Osteocyte (in vitro differentiated cells): ENCODE measurements at regions not wholly inside any gene's neighbourhood (a gene's known extent, or its start where the extent isn't known, plus 50 kb on each side); places are given as distances from the start of the nearest gene placed in this dataset.

Experiments used
- DNase-seq: peaks from one replicate; pipeline ENCODE4 v3.0.0; 2021; ENCODE audit warnings: mixed read lengths; ENCODE audit not compliant: unreplicated experiment; ENCODE audit errors: extremely low spot score
- H3K27ac Mint-ChIP-seq: one replicate; pipeline ENCODE4 v1.8.0; 2021; ENCODE audit warnings: mild to moderate bottlenecking, mixed read lengths; ENCODE audit not compliant: unreplicated experiment
- H3K27me3 Mint-ChIP-seq: one replicate; pipeline ENCODE4 v1.8.0; 2021; ENCODE audit warnings: mixed read lengths; ENCODE audit not compliant: unreplicated experiment
- H3K36me3 Mint-ChIP-seq: one replicate; pipeline ENCODE4 v1.8.0; 2021; ENCODE audit warnings: mixed read lengths; ENCODE audit not compliant: unreplicated experiment
- H3K4me1 Mint-ChIP-seq: one replicate; pipeline ENCODE4 v1.8.0; 2021; ENCODE audit warnings: mixed read lengths; ENCODE audit not compliant: unreplicated experiment
- H3K4me3 Mint-ChIP-seq: one replicate; pipeline ENCODE4 v1.8.0; 2021; ENCODE audit warnings: mild to moderate bottlenecking, moderate library complexity, mixed read lengths; ENCODE audit not compliant: unreplicated experiment
- H3K9me3 Mint-ChIP-seq: one replicate; pipeline ENCODE4 v1.8.0; 2021; ENCODE audit warnings: mixed read lengths; ENCODE audit not compliant: unreplicated experiment
- CTCF ChIP-seq: fragments of 200-600 bp; sonication (generic); IDR thresholded peaks from 2 replicates; pipeline ENCODE4 v1.5.0; 2021; ENCODE audit warnings: antibody characterized with exemption, mild to moderate bottlenecking, moderate library complexity

GRCh38 chr10:21097926-21098355 is 200.8 kb upstream of the NEBL start:
- Mint-ChIP-seq H3K4me3 (no peak overlapping the region), H3K27ac (no peak overlapping the region)

GRCh38 chr10:21095494-21096055 is 198.5 kb upstream of the NEBL start:
- H3K9me3 Mint-ChIP-seq: no peaks in the 10 kb centered on the region
- no peak for TF ChIP-seq CTCF
- no peaks in the 10 kb centered on the region for H3K36me3 Mint-ChIP-seq
- no peak overlapping the region for H3K4me3 Mint-ChIP-seq
- DNase-seq: no peak
- peaks cover 6% of the 10 kb centered on the region for H3K4me1 Mint-ChIP-seq
- peaks cover 12% of the 10 kb centered on the region for H3K27me3 Mint-ChIP-seq
- no peak overlapping the region for H3K27ac Mint-ChIP-seq

More at GRCh38 chr10:21097926-21098355, 200.8 kb upstream of the NEBL start:
- no peaks in the 10 kb centered on the region for H3K9me3 Mint-ChIP-seq
- TF ChIP-seq CTCF: no peak
- DNase-seq: no peak
- H3K27me3 Mint-ChIP-seq: peaks cover 7% of the 10 kb centered on the region
- H3K4me1 Mint-ChIP-seq: peaks cover 17% of the 10 kb centered on the region
- no peaks in the 10 kb centered on the region for H3K36me3 Mint-ChIP-seq

GRCh38 chr10:21095073-21095472 is 198.0 kb upstream of the NEBL start:
- Mint-ChIP-seq H3K27me3 (peaks cover 13% of the 10 kb centered on the region), H3K4me1 (peaks cover under 1% of the 10 kb centered on the region), H3K4me3 (no peak overlapping the region), H3K9me3 (no peaks in the 10 kb centered on the region), H3K27ac (no peak overlapping the region), H3K36me3 (no peaks in the 10 kb centered on the region)
- TF ChIP-seq CTCF: no peak
- DNase-seq: no peak

- Mint-ChIP-seq H3K27me3 (peaks cover 26% of the 10 kb centered on the region), H3K36me3 (no peaks in the 10 kb centered on the region), H3K27ac (no peak overlapping the region), H3K4me1 (no peaks in the 10 kb centered on the region), H3K4me3 (no peak overlapping the region), H3K9me3 (no peaks in the 10 kb centered on the region)
- DNase-seq: no peak
- no peak for TF ChIP-seq CTCF
These were observed 195.8 kb upstream of the NEBL start for GRCh38 chr10:21092683-21093524.

GRCh38 chr10:21090609-21091082 is 193.5 kb upstream of the NEBL start:
- Mint-ChIP-seq H3K4me3 (no peak overlapping the region), H3K4me1 (no peaks in the 10 kb centered on the region), H3K27me3 (peaks cover 26% of the 10 kb centered on the region), H3K9me3 (peaks cover 3% of the 10 kb centered on the region), H3K36me3 (no peaks in the 10 kb centered on the region), H3K27ac (no peak overlapping the region)
- no peak for DNase-seq
- no peak for TF ChIP-seq CTCF
